ENCODE measurements at regions not wholly inside any gene's neighbourhood (a gene's known extent, or its start where the extent isn't known, plus 50 kb on each side); places are given as distances from the start of the nearest gene placed in this dataset.
"Not testable (repeated sequence)": the region's sequence is repeated elsewhere in the genome, so short reads cannot be mapped to it uniquely, and the experiment has no call there.

DNA sequence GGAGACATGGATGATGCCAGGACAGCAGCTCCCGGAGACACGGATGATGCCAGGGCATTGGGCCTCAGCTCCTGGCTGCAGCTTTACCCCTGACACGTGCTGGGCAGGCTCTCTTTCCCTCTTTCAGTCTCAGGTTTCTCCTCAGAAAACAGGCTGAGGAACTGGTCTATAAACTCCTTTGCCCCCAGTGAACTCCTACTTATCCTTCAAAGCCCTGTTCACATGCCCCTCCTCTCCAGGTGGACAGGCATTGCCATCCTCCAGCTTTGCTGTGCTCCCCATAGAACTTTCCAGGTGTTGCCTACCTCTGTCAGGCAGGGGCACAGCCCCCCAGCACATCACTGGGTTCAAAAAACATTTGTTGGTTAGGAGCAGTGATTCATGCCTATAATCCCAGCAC, 198.4 kb downstream of the BANP start:
- H3K9me3 ChIP-seq (ENCODE audit: control extremely low read depth in 1 of 3, control insufficient read depth in 2 of 3, insufficient read depth in 1 of 3, low read length in 2 of 3); H3K79me2 ChIP-seq (ENCODE audit: control insufficient read depth, insufficient read depth, low read length); POLR2A ChIA-PET; H3K4me2 ChIP-seq (replicated peaks; ENCODE audit: low read depth, low read length, poor library complexity, severe bottlenecking); H2AFZ ChIP-seq (ENCODE audit: insufficient read depth, low read depth, low read length, poor library complexity, severe bottlenecking); H3K36me3 ChIP-seq (replicated peaks in 1 of 2; ENCODE audit: control extremely low read depth in 1 of 2, control insufficient read depth in 1 of 2, extremely low read depth in 1 of 2, insufficient read depth in 2 of 2, low read length in 1 of 2); DNase-seq; H3K4me1 Mint-ChIP-seq; intact Hi-C loops (cut with micrococcal nuclease); H3K27ac ChIP-seq (ENCODE audit: low read length in 2 of 2); CTCF ChIA-PET; H3K27ac Mint-ChIP-seq; H4K20me1 ChIP-seq (ENCODE audit: control insufficient read depth, insufficient read depth, low read length, poor library complexity, severe bottlenecking); H3K4me3 Mint-ChIP-seq; ATAC-seq (ENCODE audit: low read depth); H3K4me3 ChIP-seq (ENCODE audit: control extremely low read depth in 1 of 5, extremely low read depth in 1 of 5, insufficient read depth in 1 of 5, low read depth in 2 of 5, low read length in 4 of 5); H3K27me3 ChIP-seq (replicated peaks in 1 of 4; ENCODE audit: control extremely low read depth in 1 of 4, control insufficient read depth in 3 of 4, insufficient read depth in 4 of 4, low read length in 3 of 4); H3K9ac ChIP-seq (ENCODE audit: low read length); H3K4me1 ChIP-seq (ENCODE audit: control insufficient read depth in 2 of 2, insufficient read depth in 2 of 2, low read length in 2 of 2); H3K9me3 Mint-ChIP-seq (ENCODE audit: insufficient read depth); H3K27me3 Mint-ChIP-seq: not testable (repeated sequence)
- 84% methylated on average over 3 of the region's 3 CpGs for WGBS (ENCODE audit: insufficient coverage)

DNA sequence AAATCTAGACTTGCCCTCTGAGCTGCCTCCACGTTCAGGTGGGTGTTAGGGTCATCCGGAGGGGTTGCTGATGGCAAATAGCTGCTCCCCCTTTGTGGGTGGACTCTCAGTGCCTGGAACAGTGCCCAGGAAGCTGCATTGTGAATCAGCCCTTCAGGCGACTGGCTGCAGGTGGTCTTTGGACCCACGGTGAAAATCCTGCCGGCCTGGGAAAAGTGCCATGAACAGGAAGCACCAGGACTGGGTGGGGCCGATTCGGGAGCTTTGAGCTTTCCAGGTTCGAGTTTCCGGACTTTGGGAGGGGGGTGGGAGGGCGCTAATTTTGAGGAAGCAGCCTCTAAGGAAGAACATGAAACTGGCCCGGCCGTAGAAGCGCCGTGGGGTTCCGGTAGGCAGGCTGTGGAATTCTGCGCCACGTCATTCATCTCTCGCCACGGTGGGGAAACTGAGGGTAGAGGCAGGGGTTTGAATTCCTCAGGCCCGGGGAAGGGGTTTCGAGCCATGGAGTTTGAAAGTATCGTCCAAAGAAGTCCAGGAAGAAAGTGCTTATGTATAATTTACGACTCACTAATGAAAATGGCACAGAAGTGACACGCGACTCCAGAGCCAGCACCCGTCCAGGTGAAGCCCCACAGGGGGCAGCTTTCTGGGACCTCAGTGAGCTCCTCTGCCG, 199.4 kb downstream of the BANP start:
- H3K36me3 ChIP-seq (replicated peaks in 1 of 2; ENCODE audit: control extremely low read depth in 1 of 2, control insufficient read depth in 1 of 2, extremely low read depth in 1 of 2, insufficient read depth in 2 of 2, low read length in 1 of 2); H4K20me1 ChIP-seq (ENCODE audit: control insufficient read depth, insufficient read depth, low read length, poor library complexity, severe bottlenecking); H3K9me3 ChIP-seq (ENCODE audit: control extremely low read depth in 1 of 3, control insufficient read depth in 2 of 3, insufficient read depth in 1 of 3, low read length in 2 of 3); H3K27me3 ChIP-seq (replicated peaks in 1 of 4; ENCODE audit: control extremely low read depth in 1 of 4, control insufficient read depth in 3 of 4, insufficient read depth in 4 of 4, low read length in 3 of 4); H3K27ac Mint-ChIP-seq; H3K4me2 ChIP-seq (replicated peaks; ENCODE audit: low read depth, low read length, poor library complexity, severe bottlenecking); H3K9ac ChIP-seq (ENCODE audit: low read length); H3K27me3 Mint-ChIP-seq; H3K27ac ChIP-seq (ENCODE audit: low read length in 2 of 2); ATAC-seq (ENCODE audit: low read depth); H3K79me2 ChIP-seq (ENCODE audit: control insufficient read depth, insufficient read depth, low read length); H3K4me1 ChIP-seq (ENCODE audit: control insufficient read depth in 2 of 2, insufficient read depth in 2 of 2, low read length in 2 of 2); H2AFZ ChIP-seq (ENCODE audit: insufficient read depth, low read depth, low read length, poor library complexity, severe bottlenecking); H3K4me1 Mint-ChIP-seq; H3K4me3 Mint-ChIP-seq; DNase-seq; H3K4me3 ChIP-seq (ENCODE audit: control extremely low read depth in 1 of 5, extremely low read depth in 1 of 5, insufficient read depth in 1 of 5, low read depth in 2 of 5, low read length in 4 of 5); POLR2A ChIA-PET; intact Hi-C loops (cut with micrococcal nuclease); CTCF ChIA-PET; H3K9me3 Mint-ChIP-seq (ENCODE audit: insufficient read depth): not testable (repeated sequence)
- 62% methylated on average over 20 of the region's 27 CpGs for WGBS (ENCODE audit: insufficient coverage)

DNA sequence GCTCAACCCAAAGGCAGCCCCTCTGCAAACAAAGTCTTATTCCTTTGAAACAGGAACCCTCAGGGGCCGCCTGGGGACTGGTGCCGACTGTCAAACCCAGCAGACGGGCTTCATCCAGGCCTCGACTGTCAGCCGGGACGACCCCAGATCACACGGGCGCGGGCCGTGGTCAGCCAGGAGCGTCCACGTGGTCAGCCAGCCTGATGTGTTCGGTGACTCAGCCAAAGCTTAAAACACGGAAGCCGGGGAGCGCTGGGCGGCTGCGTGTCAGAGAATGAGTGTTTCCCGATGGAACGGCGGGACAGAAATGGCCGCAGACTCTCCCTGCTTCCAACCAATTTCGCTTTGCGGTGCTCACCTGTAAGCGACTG, 199.9 kb downstream of the BANP start:
- H3K9me3 ChIP-seq (ENCODE audit: control extremely low read depth in 1 of 3, control insufficient read depth in 2 of 3, insufficient read depth in 1 of 3, low read length in 2 of 3); DNase-seq; H3K27me3 ChIP-seq (replicated peaks in 1 of 4; ENCODE audit: control extremely low read depth in 1 of 4, control insufficient read depth in 3 of 4, insufficient read depth in 4 of 4, low read length in 3 of 4); H3K4me3 Mint-ChIP-seq; H3K27ac Mint-ChIP-seq; POLR2A ChIA-PET; CTCF ChIA-PET; H3K9ac ChIP-seq (ENCODE audit: low read length); H3K79me2 ChIP-seq (ENCODE audit: control insufficient read depth, insufficient read depth, low read length); H2AFZ ChIP-seq (ENCODE audit: insufficient read depth, low read depth, low read length, poor library complexity, severe bottlenecking); H3K4me3 ChIP-seq (ENCODE audit: control extremely low read depth in 1 of 5, extremely low read depth in 1 of 5, insufficient read depth in 1 of 5, low read depth in 2 of 5, low read length in 4 of 5); H3K27ac ChIP-seq (ENCODE audit: low read length in 2 of 2); H3K9me3 Mint-ChIP-seq (ENCODE audit: insufficient read depth); H3K27me3 Mint-ChIP-seq; H3K36me3 ChIP-seq (replicated peaks in 1 of 2; ENCODE audit: control extremely low read depth in 1 of 2, control insufficient read depth in 1 of 2, extremely low read depth in 1 of 2, insufficient read depth in 2 of 2, low read length in 1 of 2); H3K4me1 ChIP-seq (ENCODE audit: control insufficient read depth in 2 of 2, insufficient read depth in 2 of 2, low read length in 2 of 2); H3K4me1 Mint-ChIP-seq; ATAC-seq (ENCODE audit: low read depth); H3K4me2 ChIP-seq (replicated peaks; ENCODE audit: low read depth, low read length, poor library complexity, severe bottlenecking); intact Hi-C loops (cut with micrococcal nuclease); H4K20me1 ChIP-seq (ENCODE audit: control insufficient read depth, insufficient read depth, low read length, poor library complexity, severe bottlenecking): not testable (repeated sequence)
- WGBS (ENCODE audit: insufficient coverage): 83% methylated on average over 22 of the region's 25 CpGs

DNA sequence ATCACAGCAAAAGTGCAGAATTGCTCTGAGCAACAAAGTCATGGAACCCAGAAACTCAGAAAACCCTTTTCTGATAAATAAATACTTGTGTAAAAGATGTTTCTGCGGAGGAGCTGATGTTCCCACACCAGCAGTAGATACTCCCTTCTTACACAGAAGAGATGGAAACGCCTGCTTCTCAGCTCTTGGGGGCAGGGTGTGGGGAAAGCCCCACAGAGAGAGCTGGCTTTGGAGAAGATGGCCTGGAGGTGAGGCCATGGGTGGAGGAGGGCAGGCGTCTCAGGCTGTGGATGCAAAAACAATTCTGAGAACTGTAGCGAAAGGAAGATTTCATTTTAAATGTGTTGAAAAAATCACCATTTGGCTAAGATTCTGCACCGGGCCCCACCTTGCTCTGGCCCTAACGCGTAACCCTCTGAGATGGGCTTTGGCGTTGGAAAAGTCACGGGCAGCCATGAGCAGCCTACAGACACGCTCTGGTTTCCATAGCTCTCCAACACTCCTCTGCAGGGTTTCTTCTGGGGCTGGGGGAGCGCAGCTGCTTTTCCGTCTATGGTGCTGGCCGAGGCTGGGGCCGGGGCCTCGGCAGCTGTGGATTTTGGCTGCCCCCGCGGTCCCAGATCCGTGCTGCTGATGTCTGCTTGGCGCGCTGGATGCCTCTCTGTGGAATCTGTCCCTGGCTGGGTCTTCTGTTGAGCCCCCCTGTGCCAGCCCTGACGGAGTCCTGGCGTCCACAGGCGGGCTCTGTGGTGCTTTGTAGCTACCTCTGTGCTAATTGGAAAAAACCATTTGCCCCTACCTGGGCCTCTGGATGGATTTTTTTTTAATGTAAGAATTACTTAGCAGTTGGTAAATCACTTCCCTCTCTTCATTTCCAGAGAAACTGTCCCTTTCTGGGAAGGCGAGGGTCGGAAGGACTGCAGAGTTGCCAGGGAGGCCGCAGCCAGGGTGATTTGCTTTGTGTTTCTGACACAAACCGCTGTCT, 200.9 kb downstream of the BANP start:
- H3K36me3 ChIP-seq (replicated peaks in 1 of 2; ENCODE audit: control extremely low read depth in 1 of 2, control insufficient read depth in 1 of 2, extremely low read depth in 1 of 2, insufficient read depth in 2 of 2, low read length in 1 of 2); ATAC-seq (ENCODE audit: low read depth); POLR2A ChIA-PET; H3K4me3 ChIP-seq (ENCODE audit: control extremely low read depth in 1 of 5, extremely low read depth in 1 of 5, insufficient read depth in 1 of 5, low read depth in 2 of 5, low read length in 4 of 5); H3K4me2 ChIP-seq (replicated peaks; ENCODE audit: low read depth, low read length, poor library complexity, severe bottlenecking); H3K27me3 ChIP-seq (replicated peaks in 1 of 4; ENCODE audit: control extremely low read depth in 1 of 4, control insufficient read depth in 3 of 4, insufficient read depth in 4 of 4, low read length in 3 of 4); H3K4me1 Mint-ChIP-seq; H3K4me1 ChIP-seq (ENCODE audit: control insufficient read depth in 2 of 2, insufficient read depth in 2 of 2, low read length in 2 of 2); H3K9me3 ChIP-seq (ENCODE audit: control extremely low read depth in 1 of 3, control insufficient read depth in 2 of 3, insufficient read depth in 1 of 3, low read length in 2 of 3); intact Hi-C loops (cut with micrococcal nuclease); H3K27ac Mint-ChIP-seq; H3K9ac ChIP-seq (ENCODE audit: low read length); H3K4me3 Mint-ChIP-seq; H3K27ac ChIP-seq (ENCODE audit: low read length in 2 of 2); DNase-seq; H3K9me3 Mint-ChIP-seq (ENCODE audit: insufficient read depth); H2AFZ ChIP-seq (ENCODE audit: insufficient read depth, low read depth, low read length, poor library complexity, severe bottlenecking); CTCF ChIA-PET; H4K20me1 ChIP-seq (ENCODE audit: control insufficient read depth, insufficient read depth, low read length, poor library complexity, severe bottlenecking); H3K79me2 ChIP-seq (ENCODE audit: control insufficient read depth, insufficient read depth, low read length); H3K27me3 Mint-ChIP-seq: not testable (repeated sequence)
- 98% methylated on average over 17 of the region's 27 CpGs for WGBS (ENCODE audit: insufficient coverage)
